ENCODE measurements at regions not wholly inside any gene's neighbourhood (a gene's known extent, or its start where the extent isn't known, plus 50 kb on each side); places are given as distances from the start of the nearest gene placed in this dataset.
"Not testable (repeated sequence)": the region's sequence is repeated elsewhere in the genome, so short reads cannot be mapped to it uniquely, and the experiment has no call there.

DNA sequence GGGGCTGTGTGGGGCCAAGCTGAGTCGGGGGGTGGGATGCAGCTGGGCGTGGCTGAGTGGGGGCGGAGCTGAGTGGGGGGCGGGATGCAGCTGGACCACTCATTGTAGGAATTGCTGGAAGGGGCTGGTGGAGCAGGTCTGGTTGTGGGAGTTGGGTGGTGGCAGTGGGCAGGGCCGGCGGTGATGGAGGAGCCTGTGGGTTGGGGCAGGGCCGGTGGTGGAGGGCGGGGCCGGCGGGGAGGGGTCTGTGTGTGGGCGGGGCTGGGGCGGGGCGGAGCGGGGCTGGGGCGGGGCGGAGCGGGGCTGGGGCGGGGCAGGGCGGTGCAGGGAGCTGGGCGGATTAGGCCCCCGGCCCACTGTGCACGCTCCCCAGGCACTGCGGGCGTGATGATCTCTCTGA lies 442.4 kb upstream of the ZNF722 start:
- TF ChIP-seq POLR2A, POLR2AphosphoS5 (IDR thresholded peaks at IDR 0.05): not testable (repeated sequence)
- TF ChIP-seq, protein P1, sequence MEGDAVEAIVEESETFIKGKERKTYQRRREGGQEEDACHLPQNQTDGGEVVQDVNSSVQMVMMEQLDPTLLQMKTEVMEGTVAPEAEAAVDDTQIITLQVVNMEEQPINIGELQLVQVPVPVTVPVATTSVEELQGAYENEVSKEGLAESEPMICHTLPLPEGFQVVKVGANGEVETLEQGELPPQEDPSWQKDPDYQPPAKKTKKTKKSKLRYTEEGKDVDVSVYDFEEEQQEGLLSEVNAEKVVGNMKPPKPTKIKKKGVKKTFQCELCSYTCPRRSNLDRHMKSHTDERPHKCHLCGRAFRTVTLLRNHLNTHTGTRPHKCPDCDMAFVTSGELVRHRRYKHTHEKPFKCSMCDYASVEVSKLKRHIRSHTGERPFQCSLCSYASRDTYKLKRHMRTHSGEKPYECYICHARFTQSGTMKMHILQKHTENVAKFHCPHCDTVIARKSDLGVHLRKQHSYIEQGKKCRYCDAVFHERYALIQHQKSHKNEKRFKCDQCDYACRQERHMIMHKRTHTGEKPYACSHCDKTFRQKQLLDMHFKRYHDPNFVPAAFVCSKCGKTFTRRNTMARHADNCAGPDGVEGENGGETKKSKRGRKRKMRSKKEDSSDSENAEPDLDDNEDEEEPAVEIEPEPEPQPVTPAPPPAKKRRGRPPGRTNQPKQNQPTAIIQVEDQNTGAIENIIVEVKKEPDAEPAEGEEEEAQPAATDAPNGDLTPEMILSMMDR (IDR thresholded peaks at IDR 0.05), result not testable (repeated sequence)
